Aorta (tissue), 5 donors: ENCODE measurements at regions not wholly inside any gene's neighbourhood (a gene's known extent, or its start where the extent isn't known, plus 50 kb on each side); places are given as distances from the start of the nearest gene placed in this dataset.

Experiments
- ATAC-seq: fragments of 200-7000 bp; cut with Tn5 transposase; one replicate; pipeline ENCODE4 v1.9.1; 2022; ENCODE audit warnings: moderate library complexity; ENCODE audit not compliant: low FRiP score
- DNase-seq, 2 donors: peaks; one replicate each; pipeline ENCODE4 v3.0.0-alpha.2; 2020
- H3K27ac ChIP-seq, 2 donors: one replicate each; pipeline ENCODE4 v1.5.1; 2013; ENCODE audit warnings: low read length in 2 of 2, mild to moderate bottlenecking in 2 of 2, moderate library complexity in 2 of 2, control low read depth in 1 of 2, inconsistent platforms in 1 of 2, low read depth in 1 of 2
- H3K27me3 ChIP-seq, 2 donors: one replicate each; pipeline ENCODE4 v1.6.1; 2013; ENCODE audit warnings: control low read depth in 1 of 2, low read length in 1 of 2, mild to moderate bottlenecking in 1 of 2, moderate library complexity in 1 of 2; ENCODE audit not compliant: insufficient read depth in 2 of 2, control insufficient read depth in 1 of 2
- H3K36me3 ChIP-seq, 2 donors: one replicate each; pipeline ENCODE4 v1.6.1; 2013; ENCODE audit warnings: control low read depth in 1 of 2, low read length in 1 of 2, mild to moderate bottlenecking in 1 of 2; ENCODE audit not compliant: insufficient read depth in 2 of 2, control insufficient read depth in 1 of 2
- H3K4me1 ChIP-seq, 2 donors: one replicate each; pipeline ENCODE4 v1.6.1; 2013; ENCODE audit warnings: low read length in 2 of 2, control low read depth in 1 of 2, mild to moderate bottlenecking in 1 of 2, moderate library complexity in 1 of 2; ENCODE audit not compliant: insufficient read depth in 2 of 2, control insufficient read depth in 1 of 2
- H3K4me3 ChIP-seq, 2 donors: one replicate each; pipeline ENCODE4 v1.5.1; 2013; ENCODE audit warnings: low read length in 2 of 2, control low read depth in 1 of 2, mild to moderate bottlenecking in 1 of 2
- H3K9me3 ChIP-seq: one replicate; pipeline ENCODE4 v1.6.1; 2013; ENCODE audit warnings: mild to moderate bottlenecking, low read length; ENCODE audit not compliant: control insufficient read depth
- WGBS, 2 donors: extraction: QIAGEN DNeasy Blood & Tissue Kit; methylation state at CpG; one replicate each; pipeline ENCODE4 v1.1.7; 2013; 5-methylcytosine and 5-hydroxymethylcytosine counted together
- intact Hi-C, 2 donors: fragments of 100-400 bp; cut with DNase I; formaldehyde crosslinking; loops; one replicate each; pipeline versions ENCODE4 v1.14.2 to v1.15.0; 2022
- donor health status: healthy with polysubstance abuse.
- donor health status: Bipolar disorder and iron deficiency.
- donor health status: DM: no; HTN: no; CAD: no.
- donor health status: DM: no; HTN: no; CAD: no.
- donor health status: DM: yes; HTN: yes; CAD: no.

DNA sequence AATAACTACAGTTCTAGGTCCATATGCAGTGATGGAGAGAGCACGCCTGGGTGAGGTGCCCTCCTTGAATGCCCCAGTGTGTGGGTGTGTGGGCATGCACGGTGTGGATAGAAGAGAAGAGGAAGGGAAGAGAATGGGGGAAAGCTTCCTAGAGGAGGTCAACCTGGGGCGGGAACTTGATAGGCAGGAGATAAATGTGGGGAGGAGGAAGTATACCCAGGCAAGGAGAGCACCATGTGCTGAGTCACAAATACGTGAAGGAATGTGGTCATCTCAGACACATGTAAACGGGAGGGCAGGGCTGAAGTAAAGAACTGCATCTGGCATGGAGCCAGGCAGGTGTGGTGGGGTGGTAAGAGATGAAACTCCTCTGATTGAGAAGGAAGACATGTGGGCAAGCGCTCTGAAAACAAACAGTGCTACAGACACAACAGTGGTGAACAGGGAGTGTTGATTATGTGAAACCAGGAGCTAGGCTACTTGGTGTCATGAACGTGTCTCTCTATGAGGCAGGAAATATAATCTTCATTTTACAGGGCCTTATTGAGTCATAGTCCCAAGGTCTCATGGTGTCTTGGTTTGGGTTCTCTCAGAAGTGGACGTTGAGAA lies 61.5 kb upstream of the EED start:
- WGBS, 2 donors: 89 to 91% methylated on average over 8 of the region's 8 CpGs
- Histone ChIP-seq H3K9me3 (no peaks in the 10 kb centered on the region), H3K4me3 (no peak overlapping the region), H3K27me3 (no peaks in the 10 kb centered on the region), H3K4me1 (no peaks in the 10 kb centered on the region), H3K27ac (no peak overlapping the region), H3K36me3 (no peaks in the 10 kb centered on the region)
- no peak for ATAC-seq
- DNase-seq: no peak
- intact Hi-C loops: no loop called here

DNA sequence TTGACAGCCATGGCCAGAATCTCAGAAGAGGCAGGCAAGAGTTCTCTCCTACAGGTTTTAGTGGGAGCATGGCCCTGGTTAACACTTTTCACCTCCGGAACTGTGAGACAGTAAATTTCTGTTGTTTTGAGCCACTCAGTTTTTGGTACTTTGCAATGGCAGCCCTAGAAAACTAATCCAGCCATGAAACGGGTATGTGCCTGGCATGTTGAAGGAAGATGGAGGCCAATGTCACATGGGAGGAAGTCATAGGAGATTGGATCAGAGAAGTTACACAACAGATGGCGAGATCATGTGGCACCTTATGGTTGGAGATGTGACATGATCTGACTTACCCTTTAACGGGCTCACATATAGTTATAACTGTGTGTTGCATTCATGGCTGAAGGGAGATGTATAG lies 63.2 kb upstream of the EED start:
- no peak for DNase-seq
- H3K9me3 ChIP-seq: no peaks in the 10 kb centered on the region
- no peak overlapping the region for H3K4me3 ChIP-seq
- no peaks in the 10 kb centered on the region for H3K36me3 ChIP-seq
- no peak overlapping the region for H3K27ac ChIP-seq
- H3K4me1 ChIP-seq: peaks cover 0 to 2% of the 10 kb centered on the region in 2 donors
- H3K27me3 ChIP-seq: no peaks in the 10 kb centered on the region
- intact Hi-C loops: no loop called here
- WGBS, 2 donors: 85 to 97% methylated on average over 4 of the region's 4 CpGs
- ATAC-seq: no peak

DNA sequence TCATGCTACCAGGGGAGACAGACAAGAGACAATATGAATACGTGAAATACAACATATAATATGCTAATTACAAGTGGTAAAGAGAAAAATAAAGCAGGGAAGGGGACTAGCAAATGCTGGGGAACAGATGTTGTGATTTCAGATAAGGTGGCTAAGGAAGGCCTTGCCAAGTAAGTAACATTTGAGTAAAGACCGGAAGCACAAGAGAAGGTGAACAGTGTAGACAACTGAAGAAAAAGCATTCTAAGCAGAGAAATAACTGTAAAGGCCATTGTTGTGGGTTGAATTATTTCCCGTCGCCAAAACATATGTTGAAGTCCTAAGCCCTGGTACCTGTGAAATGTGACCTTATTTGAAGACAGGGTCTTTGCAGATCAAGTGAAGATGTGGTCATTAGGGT lies 63.7 kb upstream of the EED start:
- WGBS, 2 donors: 95 to 96% methylated on average over 4 of the region's 4 CpGs
- DNase-seq: no peak
- ATAC-seq: no peak
- H3K36me3 ChIP-seq: no peaks in the 10 kb centered on the region
- no peak overlapping the region for H3K27ac ChIP-seq
- H3K9me3 ChIP-seq: no peaks in the 10 kb centered on the region
- H3K4me3 ChIP-seq: no peak overlapping the region
- no peaks in the 10 kb centered on the region for H3K27me3 ChIP-seq
- peaks cover 0 to 2% of the 10 kb centered on the region in 2 donors for H3K4me1 ChIP-seq
- intact Hi-C loops: no loop called here

DNA sequence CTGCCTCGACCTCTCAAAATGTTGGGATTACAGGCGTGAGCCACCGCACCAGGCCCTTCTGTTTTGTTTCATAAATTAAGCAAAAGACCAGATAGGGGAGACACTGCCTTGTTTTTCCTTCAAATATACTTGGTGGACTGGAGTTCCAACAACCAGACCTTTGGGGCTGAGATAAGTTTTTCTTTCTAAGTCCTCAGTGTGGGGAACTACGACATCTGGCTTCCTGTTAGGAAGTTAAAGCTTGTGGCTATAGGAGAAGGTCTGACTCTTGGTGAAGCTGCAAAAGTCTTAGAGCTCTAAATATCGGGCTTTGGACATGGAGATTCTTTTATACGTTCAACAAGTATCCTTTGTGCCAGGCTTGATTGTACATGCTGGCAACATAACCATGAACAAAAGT lies 64.1 kb upstream of the EED start:
- H3K4me3 ChIP-seq: no peak overlapping the region
- H3K27me3 ChIP-seq: no peaks in the 10 kb centered on the region
- H3K36me3 ChIP-seq: no peaks in the 10 kb centered on the region
- no peak for ATAC-seq
- no peak overlapping the region for H3K27ac ChIP-seq
- H3K9me3 ChIP-seq: no peaks in the 10 kb centered on the region
- peaks cover 0 to 2% of the 10 kb centered on the region in 2 donors for H3K4me1 ChIP-seq
- intact Hi-C loops: no loop called here
- 88 to 94% methylated on average over 6 of the region's 6 CpGs for WGBS, 2 donors
- no peak for DNase-seq

DNA sequence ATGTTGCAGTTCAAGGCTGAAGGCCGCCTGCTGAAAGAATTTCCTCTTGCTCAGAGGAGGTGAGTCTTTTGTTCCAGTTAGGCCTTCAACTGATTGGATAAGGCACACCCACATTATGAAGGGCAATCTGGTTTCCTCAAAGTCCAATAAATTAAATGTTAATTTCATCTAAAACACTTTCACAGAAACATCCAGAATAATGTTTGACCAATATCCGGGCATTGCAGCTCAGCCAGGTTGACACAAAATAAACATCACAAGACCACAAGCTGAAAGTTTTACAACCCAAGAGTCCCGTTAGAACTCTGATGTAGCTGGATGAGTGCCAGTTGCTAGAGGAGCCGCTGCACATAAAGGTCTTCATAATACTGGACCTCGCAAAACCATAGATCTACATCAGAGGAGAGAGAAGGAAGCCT lies 64.9 kb upstream of the EED start:
- Histone ChIP-seq H3K4me3 (no peak overlapping the region), H3K27ac (no peak overlapping the region), H3K9me3 (no peaks in the 10 kb centered on the region), H3K27me3 (no peaks in the 10 kb centered on the region), H3K4me1 (peaks cover 0 to 2% of the 10 kb centered on the region in 2 donors), H3K36me3 (no peaks in the 10 kb centered on the region)
- DNase-seq (no peak), ATAC-seq (no peak)
- intact Hi-C loops: no loop called here
- WGBS, 2 donors: 76 to 80% methylated on average over 5 of the region's 5 CpGs

DNA sequence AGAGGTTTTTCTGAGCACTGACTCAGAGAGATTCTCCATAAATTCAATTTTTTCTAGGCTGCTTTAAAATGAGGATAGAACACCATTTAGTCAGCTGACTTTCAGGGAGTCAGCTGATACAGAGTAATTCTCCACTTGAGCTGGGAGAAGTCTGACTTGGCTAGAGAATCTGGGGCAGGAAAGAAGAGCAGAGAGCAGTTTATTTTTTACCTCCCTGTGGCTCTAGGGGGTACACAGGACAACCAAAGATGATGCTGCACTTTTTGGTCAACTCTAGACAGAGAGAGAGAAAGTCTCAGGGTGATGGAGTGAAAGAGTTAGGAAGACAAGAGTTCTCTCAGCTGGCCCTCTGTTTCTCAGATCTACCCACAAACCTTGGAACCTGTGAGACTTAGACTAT lies 67.3 kb upstream of the EED start:
- no peak for ATAC-seq
- H3K27ac ChIP-seq: no peak overlapping the region
- DNase-seq: no peak
- no peaks in the 10 kb centered on the region for H3K27me3 ChIP-seq
- no peaks in the 10 kb centered on the region for H3K9me3 ChIP-seq
- no peak overlapping the region for H3K4me3 ChIP-seq
- H3K4me1 ChIP-seq: peaks cover 0 to 2% of the 10 kb centered on the region in 2 donors
- intact Hi-C loops: no loop called here
- no peaks in the 10 kb centered on the region for H3K36me3 ChIP-seq

DNA sequence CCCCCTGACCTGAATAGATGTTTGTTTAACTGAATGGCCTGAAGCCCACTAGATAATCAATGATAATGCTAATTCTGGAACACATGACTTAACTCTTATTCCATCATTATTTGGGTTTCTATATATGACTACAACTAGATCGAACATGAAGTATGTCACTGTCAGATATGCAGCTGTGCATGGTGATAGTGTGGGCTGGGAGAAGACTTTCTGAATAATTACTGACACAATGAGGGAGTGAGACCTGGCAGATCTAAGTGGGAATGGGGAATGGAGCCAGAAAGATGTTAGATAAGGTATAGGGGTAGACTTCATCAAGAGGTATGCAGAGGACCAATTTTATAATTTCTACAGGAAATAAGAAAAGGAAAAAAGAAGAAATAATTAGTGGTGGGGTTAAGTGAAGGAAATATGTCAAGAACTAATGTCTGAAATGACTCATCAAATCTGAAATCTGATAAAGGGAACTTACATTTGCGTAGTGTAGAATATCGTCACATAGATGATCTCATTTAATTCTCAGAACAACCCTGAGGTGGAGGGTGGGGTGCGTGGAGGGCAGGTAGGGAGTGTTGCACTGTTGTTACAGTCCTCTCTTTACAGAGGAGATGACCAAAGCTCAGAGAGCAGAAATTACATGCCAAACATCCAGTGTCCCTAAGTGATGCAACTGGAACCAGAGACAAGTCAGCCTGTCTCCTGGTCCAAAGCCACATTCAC lies 68.2 kb upstream of the EED start:
- H3K36me3 ChIP-seq: no peaks in the 10 kb centered on the region
- no peak overlapping the region for H3K4me3 ChIP-seq
- peak in 1 of 2 donors; percentile 72 for DNase-seq
- H3K9me3 ChIP-seq: no peaks in the 10 kb centered on the region
- H3K27me3 ChIP-seq: no peaks in the 10 kb centered on the region
- no peak overlapping the region for H3K27ac ChIP-seq
- intact Hi-C loops: no loop called here
- ATAC-seq: no peak
- WGBS, 2 donors: 86 to 88% methylated on average over 4 of the region's 4 CpGs
- H3K4me1 ChIP-seq: peaks cover 0 to 2% of the 10 kb centered on the region in 2 donors

DNA sequence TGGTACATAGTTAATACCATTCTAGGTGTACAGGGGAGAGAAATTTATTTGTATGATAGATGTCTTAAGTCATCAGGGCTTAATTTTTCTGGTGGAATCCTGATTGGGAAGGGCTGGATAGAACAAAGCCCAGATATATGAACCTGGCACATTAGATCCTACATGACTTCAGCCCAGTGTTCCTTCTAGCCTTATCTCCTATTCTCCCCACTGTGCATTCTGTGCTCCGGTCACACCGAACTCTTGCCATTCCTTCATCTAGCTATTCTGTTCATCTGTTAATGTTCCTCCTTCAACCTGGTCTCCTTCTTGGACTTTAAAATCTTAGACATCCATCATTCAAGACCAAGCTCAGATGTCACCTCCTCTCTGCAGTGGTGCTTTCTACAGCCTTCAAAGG lies 68.9 kb upstream of the EED start:
- Histone ChIP-seq H3K4me3 (no peak overlapping the region), H3K36me3 (no peaks in the 10 kb centered on the region), H3K9me3 (no peaks in the 10 kb centered on the region), H3K27ac (no peak overlapping the region), H3K4me1 (peaks cover 0 to 2% of the 10 kb centered on the region in 2 donors), H3K27me3 (no peaks in the 10 kb centered on the region)
- intact Hi-C loops: loop anchor here in 1 of 2 donors (2.0 kb wide), 1 partner anchor 107 kb away; the partner anchor contains the start of gene PICALM
- DNase-seq: no peak
- no peak for ATAC-seq
- 83 to 97% methylated on average over 2 of the region's 2 CpGs for WGBS, 2 donors

DNA sequence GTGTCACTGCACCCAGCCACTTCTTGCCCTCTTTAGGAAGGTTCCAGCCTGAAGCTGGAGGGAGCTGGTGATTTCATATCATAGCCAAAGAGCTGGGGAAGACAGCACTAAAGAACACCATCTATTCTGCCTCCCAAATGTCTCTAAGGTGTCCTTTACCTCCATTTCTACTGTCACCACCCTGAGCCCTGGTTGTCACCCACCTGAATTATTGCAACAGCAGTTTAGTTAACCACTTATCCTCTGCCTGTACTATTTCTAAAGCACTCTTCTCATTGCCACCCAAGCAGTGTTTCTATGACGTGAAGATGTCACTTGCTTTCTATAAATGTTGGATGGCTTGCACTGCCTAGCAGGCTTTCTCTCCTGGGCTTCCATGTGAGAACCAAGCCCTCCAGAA lies 69.4 kb upstream of the EED start:
- WGBS, 2 donors: 92 to 94% methylated on average over 1 of the region's 1 CpG
- Histone ChIP-seq H3K4me3 (no peak overlapping the region), H3K9me3 (no peaks in the 10 kb centered on the region), H3K27ac (peak overlapping the region in 1 of 2 donors; percentile 84), H3K4me1 (peaks cover 0 to 2% of the 10 kb centered on the region in 2 donors), H3K36me3 (no peaks in the 10 kb centered on the region), H3K27me3 (no peaks in the 10 kb centered on the region)
- ATAC-seq (no peak), DNase-seq (no peak)
- intact Hi-C loops: loop anchor here in 1 of 2 donors (2.0 kb wide), 1 partner anchor 106 kb away; the partner anchor contains the start of gene PICALM
